ENCODE measurements at regions not wholly inside any gene's neighbourhood (a gene's known extent, or its start where the extent isn't known, plus 50 kb on each side); places are given as distances from the start of the nearest gene placed in this dataset.
A peak's percentile ranks its signal among the peaks of the same experiment; 100 is the strongest.

DNA sequence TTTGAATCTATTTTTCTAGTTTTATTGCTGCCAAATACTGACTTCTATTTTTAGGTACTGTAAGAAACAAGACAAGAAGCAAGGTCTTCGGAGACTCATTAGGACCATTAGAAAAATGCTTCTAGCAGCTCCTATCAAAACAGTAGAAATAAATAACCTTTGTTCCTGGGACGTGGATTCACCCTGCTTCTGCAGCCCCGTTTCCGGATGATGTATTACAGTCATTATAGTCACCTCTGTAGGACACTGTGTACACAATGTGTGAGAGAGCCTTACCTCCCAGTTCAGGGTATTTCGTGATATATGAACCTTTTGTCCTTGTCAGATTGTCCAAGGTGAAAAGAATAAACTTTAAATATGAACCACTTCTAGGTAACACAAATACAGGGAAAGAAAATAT is 484.0 kb upstream of the TECRL start:
- no peak overlapping the region for H3K9ac ChIP-seq (ENCODE audit: low read depth, low read length)
- H3K4me3 ChIP-seq (ENCODE audit: low read depth in 1 of 2, low read length in 2 of 2): no peak overlapping the region
- no peak overlapping the region for H3K27ac ChIP-seq (ENCODE audit: low read length)
- H3K27me3 ChIP-seq (ENCODE audit: insufficient read depth, low read length, poor library complexity): no peaks in the 10 kb centered on the region
- peaks cover 2% of the 10 kb centered on the region for H3K9me3 ChIP-seq (ENCODE audit: insufficient read depth, low read length, severe bottlenecking)
- H3K4me2 ChIP-seq (ENCODE audit: insufficient read depth, low read length): no peak overlapping the region
- H2AFZ ChIP-seq (ENCODE audit: low read depth, low read length): 0 out of 2 replicates have a peak overlapping the region, but pooled peaks have one; percentile 28
- TF ChIP-seq, protein P1, sequence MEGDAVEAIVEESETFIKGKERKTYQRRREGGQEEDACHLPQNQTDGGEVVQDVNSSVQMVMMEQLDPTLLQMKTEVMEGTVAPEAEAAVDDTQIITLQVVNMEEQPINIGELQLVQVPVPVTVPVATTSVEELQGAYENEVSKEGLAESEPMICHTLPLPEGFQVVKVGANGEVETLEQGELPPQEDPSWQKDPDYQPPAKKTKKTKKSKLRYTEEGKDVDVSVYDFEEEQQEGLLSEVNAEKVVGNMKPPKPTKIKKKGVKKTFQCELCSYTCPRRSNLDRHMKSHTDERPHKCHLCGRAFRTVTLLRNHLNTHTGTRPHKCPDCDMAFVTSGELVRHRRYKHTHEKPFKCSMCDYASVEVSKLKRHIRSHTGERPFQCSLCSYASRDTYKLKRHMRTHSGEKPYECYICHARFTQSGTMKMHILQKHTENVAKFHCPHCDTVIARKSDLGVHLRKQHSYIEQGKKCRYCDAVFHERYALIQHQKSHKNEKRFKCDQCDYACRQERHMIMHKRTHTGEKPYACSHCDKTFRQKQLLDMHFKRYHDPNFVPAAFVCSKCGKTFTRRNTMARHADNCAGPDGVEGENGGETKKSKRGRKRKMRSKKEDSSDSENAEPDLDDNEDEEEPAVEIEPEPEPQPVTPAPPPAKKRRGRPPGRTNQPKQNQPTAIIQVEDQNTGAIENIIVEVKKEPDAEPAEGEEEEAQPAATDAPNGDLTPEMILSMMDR (IDR thresholded peaks at IDR 0.05; ENCODE audit: borderline replicate concordance, extremely low read depth, low read length, poor library complexity, severe bottlenecking): no peak
- no peak for TF ChIP-seq EZH2 (IDR thresholded peaks at IDR 0.05; ENCODE audit: borderline replicate concordance, low read depth, low read length, severe bottlenecking)
- ATAC-seq (ENCODE audit: insufficient read depth, low read depth): no peak
- H4K20me1 ChIP-seq (ENCODE audit: insufficient read depth, low read length): no peaks in the 10 kb centered on the region
- no peak for DNase-seq
- no peaks in the 10 kb centered on the region for H3K79me2 ChIP-seq (ENCODE audit: insufficient read depth, low read length)
- H3K4me1 ChIP-seq (ENCODE audit: insufficient read depth, low read length): peaks cover 15% of the 10 kb centered on the region; the same call in 1 of the 2 replicates
- H3K36me3 ChIP-seq (ENCODE audit: insufficient read depth, low read length): peaks cover 3% of the 10 kb centered on the region; the same call in 1 of the 2 replicates

- Histone ChIP-seq H3K4me3 (ENCODE audit: low read depth in 1 of 2, low read length in 2 of 2) (no peak overlapping the region), H3K9me3 (ENCODE audit: insufficient read depth, low read length, severe bottlenecking) (peaks cover 16% of the 10 kb centered on the region), H3K79me2 (ENCODE audit: insufficient read depth, low read length) (no peaks in the 10 kb centered on the region), H3K9ac (ENCODE audit: low read depth, low read length) (no peak overlapping the region), H3K36me3 (ENCODE audit: insufficient read depth, low read length) (peaks cover 8% of the 10 kb centered on the region; the same call in 1 of the 2 replicates), H2AFZ (ENCODE audit: low read depth, low read length) (no peak overlapping the region), H4K20me1 (ENCODE audit: insufficient read depth, low read length) (no peaks in the 10 kb centered on the region), H3K4me2 (ENCODE audit: insufficient read depth, low read length) (no peak overlapping the region), H3K27ac (ENCODE audit: low read length) (no peak overlapping the region), H3K27me3 (ENCODE audit: insufficient read depth, low read length, poor library complexity) (no peaks in the 10 kb centered on the region), H3K4me1 (ENCODE audit: insufficient read depth, low read length) (peaks cover 43% of the 10 kb centered on the region)
- ATAC-seq (ENCODE audit: insufficient read depth, low read depth): no peak
- no peak for DNase-seq
- no peak for TF ChIP-seq EZH2 (IDR thresholded peaks at IDR 0.05; ENCODE audit: borderline replicate concordance, low read depth, low read length, severe bottlenecking)
- TF ChIP-seq, protein P1 (IDR thresholded peaks at IDR 0.05; ENCODE audit: borderline replicate concordance, extremely low read depth, low read length, poor library complexity, severe bottlenecking): no peak
These were observed 480.8 kb upstream of the TECRL start for GRCh38 chr4:64889906-64890610.

GRCh38 chr4:64883087-64883807 is 474.0 kb upstream of the TECRL start:
- peaks cover 5% of the 10 kb centered on the region; the same call in 1 of the 2 replicates for H3K36me3 ChIP-seq (ENCODE audit: insufficient read depth, low read length)
- peak overlapping the region; percentile 57 for H3K9ac ChIP-seq (ENCODE audit: low read depth, low read length)
- no peaks in the 10 kb centered on the region for H3K27me3 ChIP-seq (ENCODE audit: insufficient read depth, low read length, poor library complexity)
- no peaks in the 10 kb centered on the region for H3K79me2 ChIP-seq (ENCODE audit: insufficient read depth, low read length)
- H3K4me2 ChIP-seq (ENCODE audit: insufficient read depth, low read length): peak overlapping the region; percentile 57
- peaks cover 14% of the 10 kb centered on the region for H3K9me3 ChIP-seq (ENCODE audit: insufficient read depth, low read length, severe bottlenecking)
- DNase-seq (peak; percentile 86), ATAC-seq (ENCODE audit: insufficient read depth, low read depth) (peak; percentile 81)
- H3K4me1 ChIP-seq (ENCODE audit: insufficient read depth, low read length): peaks cover 77% of the 10 kb centered on the region
- TF ChIP-seq EZH2 (IDR thresholded peaks at IDR 0.05; ENCODE audit: borderline replicate concordance, low read depth, low read length, severe bottlenecking): no peak
- TF ChIP-seq, protein P1 (IDR thresholded peaks at IDR 0.05; ENCODE audit: borderline replicate concordance, extremely low read depth, low read length, poor library complexity, severe bottlenecking): no peak
- H3K27ac ChIP-seq (ENCODE audit: low read length): peak overlapping the region; percentile 97
- peak overlapping the region in 1 of 2 experiments; percentile 31; a peak in 2 of 4 replicates for H3K4me3 ChIP-seq (ENCODE audit: low read depth in 1 of 2, low read length in 2 of 2)
- no peaks in the 10 kb centered on the region for H4K20me1 ChIP-seq (ENCODE audit: insufficient read depth, low read length)
- H2AFZ ChIP-seq (ENCODE audit: low read depth, low read length): peak overlapping the region; percentile 51
